Naive B cell (primary cell): ENCODE measurements at regions not wholly inside any gene's neighbourhood (a gene's known extent, or its start where the extent isn't known, plus 50 kb on each side); places are given as distances from the start of the nearest gene placed in this dataset.
A peak's percentile ranks its signal among the peaks of the same experiment; 100 is the strongest.

Source experiments
- ATAC-seq, 2 donors: fragments of 150-1000 bp; cut with Tn5 transposase; 2 replicates each; pipeline ENCODE4 v1.10.0; 2021; ENCODE audit warnings: low read depth in 2 of 2, mild to moderate bottlenecking in 2 of 2, moderate library complexity in 2 of 2
- DNase-seq: peaks from one replicate; pipeline ENCODE4 v3.0.0; 2022
- H3K27ac Mint-ChIP-seq, 6 donors: one replicate each; pipeline ENCODE4 v1.8.0; 2020 to 2022; ENCODE audit warnings: mild to moderate bottlenecking in 6 of 6, mixed read lengths in 6 of 6, moderate library complexity in 5 of 6, inconsistent platforms in 2 of 6
- H3K27me3 Mint-ChIP-seq, 3 donors: one replicate each; pipeline ENCODE4 v1.8.0; 2021 to 2022; ENCODE audit warnings: mixed read lengths in 3 of 3, mild to moderate bottlenecking in 1 of 3
- H3K36me3 Mint-ChIP-seq, 2 donors: one replicate each; pipeline ENCODE4 v1.8.0; 2020 to 2022; ENCODE audit warnings: mixed read lengths in 2 of 2, inconsistent platforms in 1 of 2, mild to moderate bottlenecking in 1 of 2
- H3K4me1 Mint-ChIP-seq, 3 donors: one replicate each; pipeline ENCODE4 v1.8.0; 2020 to 2022; ENCODE audit warnings: mixed read lengths in 3 of 3, inconsistent platforms in 1 of 3, mild to moderate bottlenecking in 1 of 3, moderate library complexity in 1 of 3
- H3K4me3 Mint-ChIP-seq, 8 donors: one replicate each; pipeline ENCODE4 v1.8.0; 2020 to 2022; ENCODE audit warnings: mild to moderate bottlenecking in 8 of 8, mixed read lengths in 8 of 8, moderate library complexity in 8 of 8, inconsistent platforms in 2 of 8
- H3K9me3 Mint-ChIP-seq, 7 donors: one replicate each; pipeline ENCODE4 v1.8.0; 2020 to 2022; ENCODE audit warnings: mixed read lengths in 7 of 7, mild to moderate bottlenecking in 5 of 7, inconsistent platforms in 2 of 7, moderate library complexity in 1 of 7

DNA sequence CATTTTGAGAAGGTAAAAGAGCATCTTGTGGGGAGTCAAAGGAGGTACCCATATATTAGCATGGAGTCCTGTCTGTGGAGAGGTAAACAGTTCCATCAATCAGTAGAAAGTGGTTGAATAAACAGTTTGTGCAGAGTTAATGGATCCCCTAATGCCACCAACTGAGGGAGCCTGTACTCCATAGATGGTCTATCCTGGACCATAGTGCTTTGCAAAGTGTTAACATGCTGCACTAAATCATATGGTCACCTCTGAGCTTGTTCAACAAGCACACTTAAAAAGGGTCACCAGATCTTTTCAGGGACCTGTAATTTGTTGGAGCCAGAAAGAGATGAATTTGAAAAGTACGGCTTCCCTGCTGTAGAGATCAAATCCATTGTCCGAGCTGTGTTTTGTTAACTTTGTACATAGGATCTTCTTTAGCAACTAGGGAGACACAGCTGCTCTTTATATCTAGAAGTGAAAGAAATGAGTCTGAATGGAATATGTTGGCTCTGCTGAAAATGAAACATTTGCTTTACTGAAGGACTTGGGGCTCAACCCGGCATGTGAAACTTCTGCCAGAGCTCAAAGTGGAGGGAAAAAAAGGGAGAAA, 366.4 kb downstream of the ETNK1 start:
- Mint-ChIP-seq H3K27ac (no peak overlapping the region), H3K9me3 (peaks cover 0 to 2% (median 0%) of the 10 kb centered on the region in 7 donors), H3K27me3 (no peaks in the 10 kb centered on the region), H3K36me3 (no peaks in the 10 kb centered on the region), H3K4me1 (no peaks in the 10 kb centered on the region), H3K4me3 (no peak overlapping the region)
- DNase-seq, result no peak
- ATAC-seq, result no peak

GRCh38 chr12:22993609-22994315, 368.8 kb downstream of the ETNK1 start:
- ATAC-seq (no peak), DNase-seq (no peak)
- Mint-ChIP-seq H3K36me3 (no peaks in the 10 kb centered on the region), H3K4me3 (no peak overlapping the region), H3K27me3 (no peaks in the 10 kb centered on the region), H3K9me3 (peaks cover 0 to 8% (median 4%) of the 10 kb centered on the region in 7 donors), H3K27ac (no peak overlapping the region), H3K4me1 (no peaks in the 10 kb centered on the region)

GRCh38 chr12:22994316-22994675, 369.3 kb downstream of the ETNK1 start:
- no peak for ATAC-seq
- H3K36me3 Mint-ChIP-seq, result no peaks in the 10 kb centered on the region
- H3K4me1 Mint-ChIP-seq, result no peaks in the 10 kb centered on the region
- no peak overlapping the region for H3K27ac Mint-ChIP-seq
- no peak overlapping the region for H3K4me3 Mint-ChIP-seq
- no peaks in the 10 kb centered on the region for H3K27me3 Mint-ChIP-seq
- DNase-seq, result no peak
- H3K9me3 Mint-ChIP-seq, result peaks cover 0 to 9% (median 4%) of the 10 kb centered on the region in 7 donors

- no peaks in the 10 kb centered on the region for H3K4me1 Mint-ChIP-seq
- ATAC-seq (no peak), DNase-seq (no peak)
- H3K4me3 Mint-ChIP-seq, result no peak overlapping the region
- H3K9me3 Mint-ChIP-seq, result peaks cover 0 to 15% (median 7%) of the 10 kb centered on the region in 7 donors
- no peaks in the 10 kb centered on the region for H3K36me3 Mint-ChIP-seq
- no peaks in the 10 kb centered on the region for H3K27me3 Mint-ChIP-seq
- H3K27ac Mint-ChIP-seq, result no peak overlapping the region
Observed at GRCh38 chr12:23001487-23001886, 376.5 kb downstream of the ETNK1 start.

DNA sequence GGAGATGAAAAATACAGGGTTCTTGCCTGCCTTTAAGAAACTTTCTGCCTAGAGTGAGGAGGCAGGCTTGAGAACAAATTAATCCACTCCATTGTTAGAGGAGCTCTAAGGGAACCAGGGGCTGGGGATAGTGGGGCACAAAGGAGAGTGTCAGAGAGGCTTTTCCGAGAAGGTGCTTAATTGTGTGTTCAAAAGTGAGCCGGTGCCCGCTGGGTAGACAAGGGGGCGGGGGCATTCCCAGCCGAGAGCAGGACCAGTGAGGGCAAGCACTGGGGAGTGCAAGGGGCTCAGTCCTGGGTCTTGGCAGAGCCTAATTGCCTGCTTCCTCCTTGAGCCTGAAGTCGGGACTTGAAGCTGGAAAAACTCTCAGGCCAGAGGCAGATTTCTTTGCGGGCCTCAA, 377.4 kb downstream of the ETNK1 start:
- DNase-seq, result no peak
- no peaks in the 10 kb centered on the region for H3K36me3 Mint-ChIP-seq
- H3K27ac Mint-ChIP-seq, result no peak overlapping the region
- H3K4me1 Mint-ChIP-seq, result no peaks in the 10 kb centered on the region
- no peak for ATAC-seq
- H3K9me3 Mint-ChIP-seq, result peaks cover 0 to 15% (median 7%) of the 10 kb centered on the region in 7 donors
- H3K4me3 Mint-ChIP-seq, result no peak overlapping the region
- no peaks in the 10 kb centered on the region for H3K27me3 Mint-ChIP-seq

DNA sequence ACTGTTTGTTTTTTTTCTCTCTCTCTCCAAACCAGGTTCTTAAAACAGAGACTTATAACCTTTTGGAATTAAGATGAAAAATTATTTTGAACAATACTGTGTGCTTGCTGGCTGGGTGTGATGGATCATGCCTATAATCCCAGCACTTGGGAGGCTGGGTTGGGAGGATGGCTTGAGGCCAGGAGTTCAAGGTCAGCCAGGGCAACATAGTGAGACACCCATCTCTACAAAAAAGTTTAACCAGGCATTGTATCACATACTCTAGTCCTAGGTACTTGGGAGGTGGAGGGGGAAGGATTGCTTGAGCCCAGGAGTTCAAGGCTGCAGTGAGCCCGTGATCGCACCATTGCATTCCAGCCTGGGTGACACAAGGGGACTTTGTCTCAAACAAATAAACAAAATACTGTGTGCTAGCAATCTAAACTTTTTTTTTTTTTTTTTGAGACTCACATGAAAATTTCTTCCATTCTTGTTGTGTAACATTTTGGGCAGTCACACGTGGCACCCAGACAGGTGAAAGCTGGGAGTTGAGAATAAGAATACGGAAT, 379.6 kb downstream of the ETNK1 start:
- Mint-ChIP-seq H3K4me3 (no peak overlapping the region), H3K9me3 (peaks cover 0 to 15% (median 2%) of the 10 kb centered on the region in 7 donors), H3K4me1 (no peaks in the 10 kb centered on the region), H3K27ac (no peak overlapping the region), H3K36me3 (no peaks in the 10 kb centered on the region), H3K27me3 (no peaks in the 10 kb centered on the region)
- ATAC-seq, result no peak
- no peak for DNase-seq

DNA sequence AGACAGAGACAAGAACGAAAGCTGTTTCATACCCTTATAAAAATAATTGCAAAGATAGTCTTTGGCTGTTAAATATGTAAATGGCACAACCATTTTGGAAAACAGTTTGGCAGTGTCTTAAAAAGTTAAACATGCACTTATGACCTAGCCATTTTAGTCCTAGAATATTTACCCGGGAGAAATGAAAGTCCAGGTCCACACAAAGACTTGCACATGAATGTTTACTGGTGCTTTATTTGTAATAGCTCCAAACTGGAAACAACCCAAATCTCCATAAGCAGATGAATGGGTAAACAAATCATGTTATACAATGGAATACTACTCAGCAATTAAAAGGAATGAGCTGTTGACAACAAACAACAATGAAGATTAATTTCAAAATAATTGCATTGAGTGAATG, 380.4 kb downstream of the ETNK1 start:
- Mint-ChIP-seq H3K4me3 (no peak overlapping the region), H3K36me3 (no peaks in the 10 kb centered on the region), H3K4me1 (no peaks in the 10 kb centered on the region), H3K9me3 (peaks cover 0 to 9% (median 2%) of the 10 kb centered on the region in 7 donors), H3K27ac (no peak overlapping the region), H3K27me3 (no peaks in the 10 kb centered on the region)
- DNase-seq (no peak), ATAC-seq (no peak)

- ATAC-seq (no peak), DNase-seq (no peak)
- H3K4me3 Mint-ChIP-seq, result no peak overlapping the region
- H3K36me3 Mint-ChIP-seq, result no peaks in the 10 kb centered on the region
- H3K27me3 Mint-ChIP-seq, result no peaks in the 10 kb centered on the region
- peaks cover 0 to 5% (median 2%) of the 10 kb centered on the region in 7 donors for H3K9me3 Mint-ChIP-seq
- no peaks in the 10 kb centered on the region for H3K4me1 Mint-ChIP-seq
- H3K27ac Mint-ChIP-seq, result no peak overlapping the region
Observed at GRCh38 chr12:23006413-23006812, 381.4 kb downstream of the ETNK1 start.

DNA sequence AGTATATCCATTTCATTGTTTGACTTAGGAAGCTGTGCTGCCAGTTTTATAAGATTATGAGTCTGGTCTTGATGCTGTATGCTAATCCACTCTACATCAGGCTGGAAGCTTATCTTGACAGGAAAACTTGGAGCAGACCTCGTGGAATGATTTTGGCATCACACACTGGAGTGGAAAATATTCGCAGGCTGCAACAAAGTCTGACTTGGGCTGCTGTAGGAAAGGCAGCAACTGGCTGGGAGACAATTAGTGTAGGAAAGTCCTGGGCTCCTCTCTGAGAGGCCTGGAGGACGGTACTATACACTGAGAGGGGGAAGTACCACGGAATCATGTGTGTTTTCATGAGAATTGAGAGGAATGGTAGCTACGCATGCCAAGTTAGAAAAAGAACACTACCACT, 383.7 kb downstream of the ETNK1 start:
- DNase-seq (no peak), ATAC-seq (no peak)
- Mint-ChIP-seq H3K4me3 (no peak overlapping the region), H3K4me1 (no peaks in the 10 kb centered on the region), H3K27ac (peak overlapping the region in 1 of 6 donors; percentile 35), H3K27me3 (no peaks in the 10 kb centered on the region), H3K36me3 (no peaks in the 10 kb centered on the region), H3K9me3 (peaks cover 0 to 19% (median 7%) of the 10 kb centered on the region in 7 donors)

DNA sequence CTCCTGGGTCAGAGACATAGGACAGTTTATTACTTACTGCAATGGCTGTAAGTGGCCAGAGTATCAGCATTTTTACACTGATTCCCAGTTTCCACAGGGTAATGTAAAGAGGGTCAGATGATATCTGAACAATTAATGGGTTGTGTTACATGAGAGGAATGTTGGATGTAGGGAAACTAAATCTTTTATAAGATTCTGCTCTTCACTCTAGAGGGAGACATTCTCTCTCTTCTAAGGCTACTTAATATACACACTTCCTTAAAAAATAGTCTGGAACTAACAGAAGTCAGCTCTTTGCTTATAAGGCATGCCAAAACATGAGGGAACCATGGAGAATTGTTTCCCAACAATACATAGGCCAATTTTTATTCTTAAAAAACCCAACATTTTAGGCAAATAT, 389.8 kb downstream of the ETNK1 start:
- H3K9me3 Mint-ChIP-seq, result peaks cover 0 to 26% (median 5%) of the 10 kb centered on the region in 7 donors
- DNase-seq (no peak), ATAC-seq (no peak)
- no peaks in the 10 kb centered on the region for H3K36me3 Mint-ChIP-seq
- H3K27me3 Mint-ChIP-seq, result no peaks in the 10 kb centered on the region
- H3K27ac Mint-ChIP-seq, result no peak overlapping the region
- H3K4me1 Mint-ChIP-seq, result no peaks in the 10 kb centered on the region
- H3K4me3 Mint-ChIP-seq, result no peak overlapping the region

- ATAC-seq, result no peak
- no peaks in the 10 kb centered on the region for H3K27me3 Mint-ChIP-seq
- H3K27ac Mint-ChIP-seq, result no peak overlapping the region
- H3K4me3 Mint-ChIP-seq, result no peak overlapping the region
- H3K4me1 Mint-ChIP-seq, result no peaks in the 10 kb centered on the region
- DNase-seq, result no peak
- H3K36me3 Mint-ChIP-seq, result no peaks in the 10 kb centered on the region
- peaks cover 0 to 7% (median 4%) of the 10 kb centered on the region in 7 donors for H3K9me3 Mint-ChIP-seq
Observed at GRCh38 chr12:23025372-23026016, 400.5 kb downstream of the ETNK1 start.

DNA sequence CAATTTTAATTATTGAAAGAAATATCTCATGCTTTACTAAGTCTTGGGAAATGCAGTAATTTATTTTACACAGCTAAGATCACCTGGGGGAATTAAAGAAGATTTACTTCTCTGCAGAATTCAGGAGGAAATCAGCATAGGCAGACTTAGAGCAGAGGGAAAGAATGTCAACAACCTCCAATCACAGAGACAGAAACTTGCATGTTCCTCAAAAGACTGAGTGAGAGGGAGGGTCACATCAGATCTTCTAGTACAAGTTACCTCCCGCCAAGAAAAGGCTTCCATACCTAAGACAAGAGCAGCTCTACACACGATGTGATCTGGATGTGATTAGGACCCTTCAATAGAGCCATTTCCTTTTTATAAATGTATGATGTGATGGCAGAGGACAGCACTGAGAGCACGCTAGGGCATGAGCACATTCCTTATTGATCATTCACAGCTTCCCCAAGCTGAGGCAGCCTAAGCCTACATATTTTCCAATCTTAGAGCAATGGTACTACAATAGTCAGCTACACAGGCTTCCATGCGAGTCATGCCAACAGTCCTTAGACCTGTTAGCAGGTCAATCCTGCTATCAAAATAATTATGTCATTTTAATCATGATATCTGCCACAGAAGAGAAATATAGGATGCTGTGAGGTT, 403.3 kb downstream of the ETNK1 start:
- Mint-ChIP-seq H3K27me3 (no peaks in the 10 kb centered on the region), H3K4me3 (no peak overlapping the region), H3K27ac (no peak overlapping the region), H3K4me1 (no peaks in the 10 kb centered on the region), H3K36me3 (no peaks in the 10 kb centered on the region), H3K9me3 (peaks cover 0 to 2% (median 0%) of the 10 kb centered on the region in 7 donors)
- DNase-seq (no peak), ATAC-seq (no peak)

- DNase-seq (no peak), ATAC-seq (no peak)
- Mint-ChIP-seq H3K36me3 (no peaks in the 10 kb centered on the region), H3K27ac (no peak overlapping the region), H3K4me3 (no peak overlapping the region), H3K9me3 (peaks cover 0 to 2% (median 0%) of the 10 kb centered on the region in 7 donors), H3K27me3 (no peaks in the 10 kb centered on the region), H3K4me1 (no peaks in the 10 kb centered on the region)
Observed at GRCh38 chr12:23029185-23029584, 404.2 kb downstream of the ETNK1 start.
